ENCODE measurements at regions not wholly inside any gene's neighbourhood (a gene's known extent, or its start where the extent isn't known, plus 50 kb on each side); places are given as distances from the start of the nearest gene placed in this dataset.

DNA sequence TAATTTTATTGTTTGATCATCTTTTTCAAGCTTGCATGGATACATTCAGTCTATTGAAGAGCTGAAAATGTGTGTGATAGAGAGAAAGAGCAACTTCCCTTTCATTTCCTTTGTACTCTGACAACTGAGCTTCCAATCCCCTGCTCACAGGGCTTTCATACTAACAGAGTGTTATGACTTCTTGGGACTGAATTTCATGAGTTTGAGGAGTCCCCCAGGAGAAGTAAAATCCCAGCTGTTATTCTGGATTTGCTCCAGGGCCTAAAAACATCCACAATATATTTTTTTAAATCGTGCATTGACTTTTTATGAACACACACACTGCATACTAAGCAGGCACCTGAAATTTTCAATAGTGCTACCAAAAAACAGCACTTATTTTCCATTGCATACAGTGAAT, 195.8 kb upstream of the CAND1 start:
- no peak for DNase-seq (ENCODE audit: low read depth, low spot score)
- intact Hi-C loops (cut with micrococcal nuclease) = no loop called here
- Histone ChIP-seq H2AFZ (ENCODE audit: low read depth, low read length) (no peak overlapping the region), H3K4me2 (ENCODE audit: insufficient read depth, low read length) (no peak overlapping the region), H4K20me1 (replicated peaks; ENCODE audit: control insufficient read depth, extremely low read depth, insufficient read depth, low read length) (no peaks in the 10 kb centered on the region), H3K79me2 (ENCODE audit: control insufficient read depth, insufficient read depth, low read length) (no peaks in the 10 kb centered on the region), H3K36me3 (ENCODE audit: control insufficient read depth in 2 of 2, extremely low read depth in 1 of 2, insufficient read depth in 2 of 2, low read length in 2 of 2) (no peaks in the 10 kb centered on the region), H3K4me3 (replicated peaks in 1 of 3; ENCODE audit: insufficient read depth in 1 of 3, low read depth in 1 of 3, low read length in 3 of 3) (no peak overlapping the region), H3K9me1 (replicated peaks; ENCODE audit: control insufficient read depth, extremely low read depth, insufficient read depth, low read length) (no peaks in the 10 kb centered on the region), H3K9me3 (replicated peaks; ENCODE audit: control insufficient read depth, insufficient read depth, low read length) (no peaks in the 10 kb centered on the region), H3K4me1 (ENCODE audit: control insufficient read depth, extremely low read depth, insufficient read depth, low read length) (peaks cover 2% of the 10 kb centered on the region), H3K27ac (ENCODE audit: insufficient read depth, low read depth, low read length) (no peak overlapping the region), H3K27me3 (ENCODE audit: control insufficient read depth in 2 of 2, insufficient read depth in 2 of 2, low read length in 2 of 2) (peaks cover 12 to 16% of the 10 kb centered on the region in 2 experiments), H3K9ac (replicated peaks; ENCODE audit: extremely low read depth, insufficient read depth, low read length) (no peak overlapping the region)
- dilution Hi-C loops (cut with MboI; ENCODE audit: extremely low pct_ligation_motif_present, low sequenced_read_pairs) = no loop called here
- CTCF ChIA-PET = no interaction called here
- BruUV-seq (replicated peaks) = no TSS peak
- no peak for FAIRE-seq
- TF ChIP-seq, protein P1, sequence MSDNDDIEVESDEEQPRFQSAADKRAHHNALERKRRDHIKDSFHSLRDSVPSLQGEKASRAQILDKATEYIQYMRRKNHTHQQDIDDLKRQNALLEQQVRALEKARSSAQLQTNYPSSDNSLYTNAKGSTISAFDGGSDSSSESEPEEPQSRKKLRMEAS (IDR thresholded peaks at IDR 0.05; ENCODE audit: insufficient read depth, insufficient read length) = no peak
- TF ChIP-seq EZH2 (IDR thresholded peaks at IDR 0.05; ENCODE audit: borderline replicate concordance, low read depth, low read length, severe bottlenecking) (no peak), POLR2A (IDR thresholded peaks at IDR 0.05; ENCODE audit: low read depth, low read length) (no peak), MYC (IDR thresholded peaks at IDR 0.05; ENCODE audit: low read depth, low read length) (no peak), POLR2AphosphoS5 (IDR thresholded peaks at IDR 0.05; ENCODE audit: insufficient read depth, low read depth, low read length) (no peak), JUN (IDR thresholded peaks at IDR 0.05; ENCODE audit: borderline replicate concordance, insufficient read depth, insufficient read length, low read depth) (no peak), FOS (IDR thresholded peaks at IDR 0.05; ENCODE audit: borderline replicate concordance, insufficient read depth, low read length) (no peak), GATA2 (IDR thresholded peaks at IDR 0.05; ENCODE audit: insufficient read depth, insufficient read length, low read depth, low read length) (no peak)
- TF ChIP-seq, protein P2, sequence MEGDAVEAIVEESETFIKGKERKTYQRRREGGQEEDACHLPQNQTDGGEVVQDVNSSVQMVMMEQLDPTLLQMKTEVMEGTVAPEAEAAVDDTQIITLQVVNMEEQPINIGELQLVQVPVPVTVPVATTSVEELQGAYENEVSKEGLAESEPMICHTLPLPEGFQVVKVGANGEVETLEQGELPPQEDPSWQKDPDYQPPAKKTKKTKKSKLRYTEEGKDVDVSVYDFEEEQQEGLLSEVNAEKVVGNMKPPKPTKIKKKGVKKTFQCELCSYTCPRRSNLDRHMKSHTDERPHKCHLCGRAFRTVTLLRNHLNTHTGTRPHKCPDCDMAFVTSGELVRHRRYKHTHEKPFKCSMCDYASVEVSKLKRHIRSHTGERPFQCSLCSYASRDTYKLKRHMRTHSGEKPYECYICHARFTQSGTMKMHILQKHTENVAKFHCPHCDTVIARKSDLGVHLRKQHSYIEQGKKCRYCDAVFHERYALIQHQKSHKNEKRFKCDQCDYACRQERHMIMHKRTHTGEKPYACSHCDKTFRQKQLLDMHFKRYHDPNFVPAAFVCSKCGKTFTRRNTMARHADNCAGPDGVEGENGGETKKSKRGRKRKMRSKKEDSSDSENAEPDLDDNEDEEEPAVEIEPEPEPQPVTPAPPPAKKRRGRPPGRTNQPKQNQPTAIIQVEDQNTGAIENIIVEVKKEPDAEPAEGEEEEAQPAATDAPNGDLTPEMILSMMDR (IDR thresholded peaks at IDR 0.05; ENCODE audit: extremely low read depth in 1 of 2, insufficient read depth in 1 of 2, low read depth in 1 of 2, low read length in 2 of 2) = no peak
- POLR2A ChIA-PET = no interaction called here
